ENCODE measurements at regions not wholly inside any gene's neighbourhood (a gene's known extent, or its start where the extent isn't known, plus 50 kb on each side); places are given as distances from the start of the nearest gene placed in this dataset.

GRCh38 chr11:111019871-111020670 is 225.5 kb upstream of the POU2AF2 start:
- Histone ChIP-seq H3K4me3 (no peak overlapping the region), H3K9ac (ENCODE audit: low read depth in 2 of 2, low read length in 2 of 2) (no peak overlapping the region), H3K9me3 (no peaks in the 10 kb centered on the region), H3K4me1 (no peaks in the 10 kb centered on the region), H3K27ac (no peak overlapping the region), H3K27me3 (no peaks in the 10 kb centered on the region), H3K36me3 (no peaks in the 10 kb centered on the region)
- TF ChIP-seq CTCF (IDR thresholded peaks at IDR 0.05): no peak
- intact Hi-C loops (cut with DNase I): no loop called here
- DNase-seq: no peak

GRCh38 chr11:111019451-111019850 is 226.1 kb upstream of the POU2AF2 start:
- H3K4me1 ChIP-seq: no peaks in the 10 kb centered on the region
- DNase-seq: no peak
- no peaks in the 10 kb centered on the region for H3K36me3 ChIP-seq
- H3K9ac ChIP-seq (ENCODE audit: low read depth in 2 of 2, low read length in 2 of 2): no peak overlapping the region
- no peaks in the 10 kb centered on the region for H3K27me3 ChIP-seq
- no peak overlapping the region for H3K4me3 ChIP-seq
- intact Hi-C loops (cut with DNase I): no loop called here
- H3K27ac ChIP-seq: no peak overlapping the region
- H3K9me3 ChIP-seq: no peaks in the 10 kb centered on the region
- no peak for TF ChIP-seq CTCF (IDR thresholded peaks at IDR 0.05)

- no peaks in the 10 kb centered on the region for H3K36me3 ChIP-seq
- TF ChIP-seq CTCF (IDR thresholded peaks at IDR 0.05): no peak
- intact Hi-C loops (cut with DNase I): no loop called here
- no peaks in the 10 kb centered on the region for H3K27me3 ChIP-seq
- DNase-seq: no peak
- no peaks in the 10 kb centered on the region for H3K9me3 ChIP-seq
- no peak overlapping the region for H3K4me3 ChIP-seq
- no peaks in the 10 kb centered on the region for H3K4me1 ChIP-seq
- H3K27ac ChIP-seq: no peak overlapping the region
- no peak overlapping the region for H3K9ac ChIP-seq (ENCODE audit: low read depth in 2 of 2, low read length in 2 of 2)
Measured at GRCh38 chr11:111018566-111018965, 227.0 kb upstream of the POU2AF2 start.

- Histone ChIP-seq H3K4me1 (no peaks in the 10 kb centered on the region), H3K36me3 (no peaks in the 10 kb centered on the region), H3K9me3 (no peaks in the 10 kb centered on the region), H3K27me3 (no peaks in the 10 kb centered on the region), H3K4me3 (no peak overlapping the region), H3K27ac (no peak overlapping the region), H3K9ac (ENCODE audit: low read depth in 2 of 2, low read length in 2 of 2) (no peak overlapping the region)
- intact Hi-C loops (cut with DNase I): no loop called here
- TF ChIP-seq CTCF (IDR thresholded peaks at IDR 0.05): no peak
- DNase-seq: no peak
Measured at GRCh38 chr11:111012491-111012890, 233.0 kb upstream of the POU2AF2 start.

GRCh38 chr11:111011275-111011594 is 234.3 kb upstream of the POU2AF2 start:
- Histone ChIP-seq H3K36me3 (no peaks in the 10 kb centered on the region), H3K27me3 (no peaks in the 10 kb centered on the region), H3K9ac (ENCODE audit: low read depth in 2 of 2, low read length in 2 of 2) (no peak overlapping the region), H3K4me3 (no peak overlapping the region), H3K9me3 (no peaks in the 10 kb centered on the region), H3K4me1 (no peaks in the 10 kb centered on the region), H3K27ac (no peak overlapping the region)
- intact Hi-C loops (cut with DNase I): no loop called here
- TF ChIP-seq CTCF (IDR thresholded peaks at IDR 0.05): no peak
- DNase-seq: no peak
